HG03196 (cell line): ENCODE measurements at regions not wholly inside any gene's neighbourhood (a gene's known extent, or its start where the extent isn't known, plus 50 kb on each side); places are given as distances from the start of the nearest gene placed in this dataset.

Experiments used
- ATAC-seq: cut with Tn5 transposase; IDR thresholded peaks from one replicate; pipeline ENCODE4 v1.9.1; 2021; ENCODE audit not compliant: unreplicated experiment

DNA sequence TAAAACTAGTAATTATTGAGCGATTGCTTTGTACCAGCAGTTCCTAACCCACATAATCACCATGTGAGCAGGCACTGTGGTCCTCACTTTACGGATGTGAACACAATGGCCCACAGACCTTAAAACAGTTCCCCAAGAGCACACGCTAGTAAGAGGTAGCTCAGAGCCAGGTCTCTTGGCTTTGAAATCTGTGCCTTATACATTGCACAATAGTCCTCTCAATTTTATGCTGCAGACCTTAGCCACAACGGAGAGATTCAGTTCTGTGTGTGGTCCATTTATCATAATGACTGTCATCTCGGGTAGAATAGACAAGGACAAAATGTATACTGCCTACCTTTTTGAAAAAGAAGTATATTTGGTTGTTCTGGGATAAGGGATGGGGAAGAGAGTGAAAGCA lies 289.0 kb upstream of the ANKRD55 start:
- no peak for ATAC-seq

DNA sequence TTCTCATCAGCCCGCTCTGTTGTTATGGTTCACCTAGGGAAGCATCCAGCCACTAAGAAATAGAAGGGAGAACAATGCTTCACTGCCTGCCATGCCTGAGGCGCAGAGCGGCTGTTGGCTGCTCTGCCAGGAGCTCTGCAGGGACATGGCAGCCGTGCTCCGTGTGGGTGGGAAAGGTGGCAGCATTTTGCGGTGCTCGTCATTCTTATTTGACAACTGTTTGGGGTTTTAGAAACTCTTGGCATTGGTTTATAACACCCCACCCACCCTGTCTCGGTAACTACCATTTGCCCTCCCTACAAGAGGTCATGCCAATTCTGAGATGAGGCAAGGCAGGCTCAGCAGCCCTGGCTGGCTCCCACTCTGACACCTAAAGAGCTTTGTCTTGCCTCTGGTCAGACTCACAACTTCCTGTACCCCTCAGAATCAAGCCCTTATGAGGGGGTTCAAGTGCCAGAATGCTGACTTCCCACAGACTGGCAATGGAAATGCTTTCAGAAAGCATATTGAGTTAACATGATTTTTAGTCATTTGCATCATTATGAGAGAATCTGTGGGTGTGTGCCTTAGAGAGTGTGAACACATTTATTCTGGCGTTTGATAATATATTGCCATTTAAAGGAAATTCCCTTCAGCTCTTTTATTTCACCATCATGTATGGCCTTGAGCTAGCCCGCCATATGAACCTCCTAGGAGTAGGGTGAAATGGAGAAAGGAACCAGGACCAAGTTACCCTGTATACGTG lies 288.0 kb upstream of the ANKRD55 start:
- no peak for ATAC-seq

DNA sequence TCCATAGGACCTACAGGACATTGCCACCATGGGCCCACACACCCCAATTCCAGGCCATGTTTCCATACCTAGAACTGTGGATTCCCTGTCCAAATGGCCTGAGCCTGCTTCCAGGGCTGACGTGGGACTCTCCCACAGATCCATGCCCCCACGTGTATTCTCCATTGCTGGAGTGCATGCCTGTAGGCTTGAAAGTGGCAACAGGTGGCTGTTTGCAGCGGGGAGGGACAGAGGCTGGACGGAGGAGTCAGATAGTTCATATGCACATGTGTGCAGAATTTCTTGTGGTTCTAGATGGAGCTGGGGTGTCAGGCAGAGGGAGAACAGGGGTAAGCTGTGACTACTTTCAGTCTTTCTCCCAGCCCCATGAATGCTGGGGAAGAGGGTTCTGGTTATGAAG lies 285.7 kb upstream of the ANKRD55 start:
- ATAC-seq: no peak

DNA sequence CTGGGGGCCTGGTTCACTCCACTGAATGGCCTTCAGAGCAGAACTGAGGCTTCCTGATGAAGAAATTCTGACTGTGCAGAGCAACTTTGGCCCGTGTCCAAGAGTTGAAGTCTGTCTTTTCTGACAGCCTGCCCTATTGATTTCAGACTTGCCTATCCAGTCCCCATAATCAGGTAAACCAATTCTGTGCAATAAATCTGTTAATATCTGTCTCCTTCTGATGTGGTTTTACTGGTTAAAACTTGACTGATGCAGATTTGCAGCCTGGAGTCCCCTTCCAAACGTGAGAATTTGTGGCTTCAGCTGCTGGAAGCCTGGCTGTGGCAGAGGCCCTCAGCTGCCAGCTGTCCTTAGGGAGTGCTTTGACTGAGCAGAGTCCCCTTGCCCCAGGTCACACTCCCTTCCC lies 283.9 kb upstream of the ANKRD55 start:
- no peak for ATAC-seq

DNA sequence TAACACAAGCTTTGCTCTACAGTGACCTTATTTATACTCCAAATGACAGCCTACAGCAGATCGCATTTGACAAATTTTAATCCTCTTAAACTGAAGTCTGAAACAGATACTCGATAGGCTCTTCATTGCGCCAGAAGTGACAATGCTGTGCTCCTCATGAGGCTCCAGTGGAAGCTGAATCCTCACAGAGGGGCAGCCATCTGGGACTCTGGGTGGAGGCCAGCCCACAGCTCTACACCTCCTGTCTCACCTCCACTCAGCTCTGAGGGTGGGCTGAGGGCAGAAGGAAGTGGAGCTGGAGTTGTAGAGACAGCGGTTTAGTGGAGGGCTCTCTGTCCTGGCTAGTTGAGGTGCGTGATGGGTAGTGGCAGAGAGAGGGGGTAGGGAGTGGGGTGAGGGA lies 283.3 kb upstream of the ANKRD55 start:
- no peak for ATAC-seq

DNA sequence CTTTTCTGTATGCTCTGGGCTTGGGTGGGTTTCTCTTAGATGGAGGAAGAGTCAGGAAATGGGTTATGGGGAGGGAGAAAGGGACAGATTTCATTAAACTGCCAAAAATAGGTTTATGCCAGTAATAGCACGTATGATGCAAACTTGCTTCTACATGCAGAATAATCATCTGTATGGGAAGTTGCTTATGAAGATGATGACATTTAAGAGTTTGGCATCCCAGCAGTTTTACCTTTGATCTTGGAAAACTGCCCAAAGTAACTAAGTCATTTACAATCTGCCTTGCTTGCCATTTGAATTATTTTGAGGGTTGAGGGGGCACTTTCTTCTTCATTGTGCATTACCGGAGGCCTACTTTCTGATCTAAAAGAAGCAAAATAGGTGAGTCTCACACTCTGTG lies 282.9 kb upstream of the ANKRD55 start:
- no peak for ATAC-seq

DNA sequence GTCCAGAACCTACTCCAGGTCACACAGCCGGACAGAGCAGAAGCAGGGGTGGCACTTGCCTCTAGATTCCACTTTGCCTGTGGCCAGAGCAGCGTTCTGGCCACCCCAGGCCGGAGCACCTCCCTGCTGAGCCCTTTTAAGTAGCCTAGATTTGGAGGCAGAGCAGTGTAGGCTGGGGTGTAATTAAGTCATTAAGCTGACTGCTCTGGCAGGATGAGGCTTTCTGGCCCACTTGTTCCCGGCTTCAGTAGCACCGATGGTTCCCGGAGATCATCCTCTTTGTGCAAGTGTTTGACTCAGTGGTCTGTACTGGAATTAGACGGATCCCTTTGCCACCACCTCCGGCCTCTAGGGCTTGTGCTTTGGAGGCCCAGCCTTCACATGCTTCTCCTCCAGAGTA lies 281.9 kb upstream of the ANKRD55 start:
- no peak for ATAC-seq

DNA sequence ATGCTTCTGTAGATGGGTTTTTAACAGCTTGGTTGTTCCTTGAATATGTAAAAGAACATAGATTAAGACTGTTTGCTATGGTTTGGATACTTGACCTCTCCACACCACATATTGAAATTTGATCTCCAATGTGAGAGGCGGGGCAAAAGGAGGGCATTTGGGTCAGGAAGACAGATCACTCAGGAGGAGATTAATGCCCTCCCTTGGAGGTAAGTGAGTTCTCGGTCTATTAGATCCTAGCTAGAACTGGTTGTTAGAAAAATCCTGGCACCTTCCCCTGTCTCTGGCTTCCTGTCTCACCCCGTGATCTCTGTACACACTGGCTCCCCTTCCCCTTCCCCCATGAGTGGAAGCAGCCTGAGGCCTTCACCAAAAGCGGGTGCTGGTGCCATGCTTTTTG lies 281.1 kb upstream of the ANKRD55 start:
- no peak for ATAC-seq

DNA sequence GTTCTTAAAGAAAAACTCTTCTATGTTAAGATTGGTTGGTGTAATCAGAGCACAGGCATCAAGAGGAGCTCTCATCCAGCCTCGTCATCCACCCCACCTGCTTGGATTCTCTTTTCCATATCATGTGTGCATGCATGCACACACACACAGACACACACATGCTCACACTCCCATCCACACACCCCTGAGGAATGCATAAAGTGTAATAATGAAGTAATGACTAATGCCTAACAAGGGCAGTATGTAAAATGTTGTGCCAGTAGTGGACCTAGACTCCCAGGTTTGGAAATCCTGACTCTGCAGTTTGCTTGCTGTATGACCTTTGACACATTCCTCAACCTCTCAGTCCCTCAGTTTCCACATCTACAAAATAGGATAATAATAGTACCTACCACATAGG lies 280.0 kb upstream of the ANKRD55 start:
- ATAC-seq: no peak

DNA sequence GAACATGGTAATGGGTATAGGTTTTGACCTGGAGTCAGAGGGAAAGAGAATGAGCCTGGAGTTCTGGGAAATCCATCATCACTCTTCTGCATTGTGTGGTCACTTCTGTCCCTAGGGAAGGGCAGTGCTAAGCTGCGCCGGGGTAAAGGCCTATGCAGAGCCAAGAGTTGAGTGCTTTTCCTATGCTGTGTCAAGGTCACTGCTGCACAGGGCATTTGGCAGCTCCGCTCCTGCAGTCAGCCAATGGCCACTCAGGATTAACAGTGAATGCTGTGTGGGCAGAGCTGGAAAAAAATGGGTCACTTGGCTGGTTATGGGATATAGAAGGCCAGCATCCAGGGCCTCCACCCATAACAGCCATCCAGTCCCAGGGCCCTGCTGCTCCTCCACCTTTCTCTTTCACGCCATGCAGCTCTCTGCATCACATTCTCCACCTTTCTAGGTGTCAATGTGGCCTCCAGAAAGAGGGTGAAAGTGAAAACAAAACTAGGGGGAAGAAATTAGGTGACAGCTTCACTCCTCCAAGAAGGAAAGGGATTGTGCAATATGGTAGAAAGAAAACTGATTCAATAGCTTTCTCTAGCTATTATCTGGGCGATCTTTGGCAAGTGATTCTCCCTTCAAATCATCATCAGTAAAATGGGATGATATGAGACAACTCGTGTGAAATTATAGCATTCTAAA lies 279.3 kb upstream of the ANKRD55 start:
- ATAC-seq: no peak

DNA sequence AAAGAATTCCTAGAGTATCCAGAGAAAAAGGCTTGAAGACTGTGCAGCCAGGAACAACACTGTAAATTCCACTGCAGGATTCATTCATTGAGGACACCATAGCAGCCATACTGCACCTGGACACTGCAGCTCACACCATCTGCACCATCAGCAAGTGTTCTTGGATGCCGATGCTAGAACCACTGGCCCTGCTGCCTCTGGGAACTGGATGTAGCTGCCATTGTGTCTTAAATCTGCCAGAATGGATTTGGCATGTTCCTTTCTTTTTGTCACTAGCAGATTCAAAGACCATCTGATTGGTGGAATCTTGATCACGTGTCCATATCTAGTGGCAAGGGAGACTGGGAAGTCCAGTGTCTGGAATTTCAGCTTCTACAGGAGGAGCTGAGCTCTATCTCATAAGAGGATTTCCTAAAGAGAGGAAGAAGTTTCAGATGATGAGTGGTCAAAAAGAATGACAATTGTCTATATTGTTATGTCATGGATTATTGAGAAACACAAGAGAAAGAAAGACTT lies 278.3 kb upstream of the ANKRD55 start:
- no peak for ATAC-seq

DNA sequence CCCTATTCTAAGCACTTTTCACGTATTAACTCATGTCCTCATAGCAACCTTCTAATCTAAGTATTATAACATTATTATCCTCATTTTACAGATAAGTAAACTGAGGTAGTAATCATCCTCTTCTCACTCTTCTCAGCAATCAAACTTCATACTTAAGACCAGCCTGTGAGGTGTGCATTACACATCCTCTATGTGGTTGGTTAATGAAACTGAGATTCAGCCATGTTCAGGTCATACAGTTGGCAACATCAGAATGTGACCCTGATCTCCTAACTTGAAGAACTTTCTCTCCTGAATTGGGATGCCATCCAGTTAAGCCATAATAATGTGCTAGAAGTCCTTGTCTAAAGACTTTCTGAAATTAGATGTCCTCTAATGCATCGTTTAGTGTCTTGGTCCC lies 275.1 kb upstream of the ANKRD55 start:
- ATAC-seq: no peak

DNA sequence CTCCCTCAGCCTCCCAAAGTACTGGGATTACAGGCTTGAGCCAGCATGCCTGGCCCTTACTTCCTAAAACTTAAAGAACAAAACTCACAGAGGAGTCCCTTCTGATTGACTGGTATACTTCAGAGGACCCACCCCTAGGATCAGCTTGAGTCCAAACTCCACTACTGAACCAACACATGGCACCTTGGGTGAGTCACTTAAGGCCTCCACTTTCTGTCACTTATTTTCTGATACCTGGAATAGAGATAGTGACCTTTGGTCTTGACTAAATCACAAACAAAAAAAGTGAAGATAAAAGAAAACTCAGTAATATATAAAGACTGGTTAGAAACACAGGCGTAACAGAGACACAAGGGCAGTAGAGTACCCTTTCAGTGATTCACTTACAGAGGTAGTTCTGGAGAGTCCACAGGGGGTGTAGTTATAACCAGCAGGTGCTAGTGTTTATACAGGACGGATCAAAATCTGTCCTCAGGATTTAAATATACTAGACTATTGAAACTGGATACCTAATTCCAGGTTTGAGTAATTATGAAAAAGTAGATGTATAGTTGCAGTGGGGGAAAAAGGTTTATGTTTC lies 274.3 kb upstream of the ANKRD55 start:
- ATAC-seq: no peak

DNA sequence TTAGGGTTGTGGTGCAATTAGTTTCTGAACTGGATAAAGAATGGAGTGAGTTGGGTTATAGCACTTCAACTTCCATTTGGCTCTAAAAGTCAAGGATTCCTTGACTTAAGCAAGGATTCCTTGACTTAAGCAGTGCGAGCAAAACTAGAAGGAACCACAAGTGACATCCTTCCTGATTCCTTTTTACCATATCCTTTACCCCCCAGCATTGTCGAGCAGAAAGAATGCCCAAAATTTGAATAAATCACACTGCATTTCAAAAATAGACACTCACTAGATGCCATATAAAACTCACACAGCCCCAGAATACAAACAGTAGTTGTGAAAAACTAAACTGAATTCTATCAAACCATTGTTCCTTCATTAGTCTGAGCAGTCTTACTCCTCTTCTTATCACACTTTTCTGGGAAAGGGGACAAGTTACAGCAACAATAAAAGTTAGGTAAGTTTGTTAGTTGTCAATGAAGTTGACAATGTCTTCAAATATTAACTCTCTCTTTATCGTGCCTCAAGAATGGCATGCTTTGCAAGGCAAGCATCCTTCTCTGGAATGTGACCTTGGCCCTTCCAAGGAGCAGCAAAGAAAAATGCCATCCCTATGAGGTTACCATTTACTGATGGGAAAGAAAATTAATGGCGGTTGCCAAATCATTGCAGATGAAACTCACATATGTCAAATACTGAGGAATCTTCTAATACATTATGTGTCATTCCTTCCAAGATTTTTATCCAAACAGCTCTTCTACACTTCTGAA lies 273.3 kb upstream of the ANKRD55 start:
- no peak for ATAC-seq

DNA sequence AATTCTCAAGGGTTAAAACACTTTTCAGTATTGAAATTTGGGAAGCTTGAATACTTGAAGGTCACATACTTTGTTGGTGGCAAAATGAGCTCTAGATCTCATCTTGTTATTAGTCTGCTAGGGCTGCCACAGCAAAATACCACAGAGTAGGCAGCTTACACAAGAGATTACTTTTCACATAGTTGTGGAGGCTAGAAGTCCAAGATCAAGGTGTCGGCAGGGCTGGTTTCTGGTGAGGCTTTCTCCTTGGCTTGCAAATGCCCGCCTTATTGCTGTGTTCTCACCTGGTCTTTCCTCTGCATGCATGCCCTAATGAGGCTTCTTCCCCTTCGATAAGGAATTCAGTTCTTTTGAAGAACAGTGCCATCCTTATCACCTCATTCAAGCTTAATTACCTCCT lies 270.8 kb upstream of the ANKRD55 start:
- ATAC-seq: no peak

DNA sequence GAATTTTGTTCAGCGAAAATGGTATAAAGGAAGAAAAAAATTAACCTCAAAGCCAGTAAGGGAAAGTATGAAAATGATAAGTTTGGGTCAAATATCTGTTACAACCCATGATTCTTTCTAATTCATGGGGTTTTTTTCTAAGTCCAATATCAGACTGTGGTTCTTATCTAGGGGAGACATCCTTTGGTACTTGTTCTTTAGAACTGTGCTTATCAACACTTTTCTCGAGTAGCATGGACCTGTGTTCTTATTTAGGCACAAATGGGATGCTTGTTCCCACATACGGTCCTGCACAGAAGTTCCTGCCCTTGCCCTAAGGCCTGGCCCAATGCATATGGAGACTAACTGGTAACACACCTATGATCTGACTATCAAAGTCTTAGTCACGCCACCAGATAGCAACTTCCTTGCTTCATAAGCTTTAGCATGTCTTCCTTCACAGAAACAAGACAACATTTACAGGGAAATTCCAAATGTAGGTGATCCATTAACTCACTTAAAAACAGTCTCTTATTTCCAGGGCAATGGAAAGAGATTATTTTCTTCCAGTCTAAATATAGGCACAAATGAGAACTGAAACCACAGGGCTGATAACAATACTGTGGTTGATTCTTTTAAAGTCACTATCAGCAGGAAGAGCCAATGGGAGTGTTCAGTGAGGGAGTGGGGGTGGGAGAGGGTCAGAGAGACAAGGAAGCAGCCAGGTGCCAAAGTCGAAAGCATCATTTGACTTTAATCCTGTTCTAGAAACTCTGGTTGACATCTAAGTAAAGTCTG lies 268.8 kb upstream of the ANKRD55 start:
- no peak for ATAC-seq

DNA sequence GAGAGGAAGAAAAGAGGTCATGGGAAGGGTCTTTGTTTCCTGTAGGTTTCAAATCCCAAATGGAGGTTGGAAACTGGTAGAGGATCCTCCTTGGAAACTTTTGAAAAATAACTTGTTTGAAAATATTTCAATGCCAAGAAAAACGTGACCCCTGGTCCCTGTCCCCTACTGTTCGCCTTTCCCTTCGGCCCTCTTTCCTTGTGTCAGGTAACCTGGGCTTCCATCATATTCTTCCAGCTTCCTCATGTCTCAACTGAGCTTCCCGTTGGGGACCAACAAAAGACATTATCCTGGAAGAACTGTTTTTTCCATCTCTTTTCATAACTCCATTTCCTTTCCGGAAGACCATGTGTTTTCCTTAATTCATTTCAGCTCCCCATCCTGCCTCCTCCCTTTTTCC lies 266.8 kb upstream of the ANKRD55 start:
- ATAC-seq: no peak

DNA sequence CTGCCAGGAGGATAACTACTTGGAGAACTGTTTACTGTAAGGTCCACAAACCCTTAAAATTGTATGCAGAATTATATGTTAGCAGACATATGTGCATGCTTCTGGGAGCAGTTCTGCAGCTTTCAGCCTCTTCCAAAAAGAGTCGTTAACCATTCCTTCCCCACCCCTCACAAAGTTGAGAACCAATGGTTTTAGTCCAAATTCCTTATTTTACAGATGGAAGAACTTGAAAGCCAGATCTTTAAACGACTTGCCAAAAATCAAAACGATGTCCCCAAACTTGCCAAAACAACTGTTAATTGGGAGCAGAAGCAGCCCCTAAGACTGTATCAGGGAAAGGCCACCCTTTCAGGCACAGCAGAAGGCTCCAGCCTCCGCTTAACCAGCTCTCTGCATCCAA lies 266.4 kb upstream of the ANKRD55 start:
- no peak for ATAC-seq

DNA sequence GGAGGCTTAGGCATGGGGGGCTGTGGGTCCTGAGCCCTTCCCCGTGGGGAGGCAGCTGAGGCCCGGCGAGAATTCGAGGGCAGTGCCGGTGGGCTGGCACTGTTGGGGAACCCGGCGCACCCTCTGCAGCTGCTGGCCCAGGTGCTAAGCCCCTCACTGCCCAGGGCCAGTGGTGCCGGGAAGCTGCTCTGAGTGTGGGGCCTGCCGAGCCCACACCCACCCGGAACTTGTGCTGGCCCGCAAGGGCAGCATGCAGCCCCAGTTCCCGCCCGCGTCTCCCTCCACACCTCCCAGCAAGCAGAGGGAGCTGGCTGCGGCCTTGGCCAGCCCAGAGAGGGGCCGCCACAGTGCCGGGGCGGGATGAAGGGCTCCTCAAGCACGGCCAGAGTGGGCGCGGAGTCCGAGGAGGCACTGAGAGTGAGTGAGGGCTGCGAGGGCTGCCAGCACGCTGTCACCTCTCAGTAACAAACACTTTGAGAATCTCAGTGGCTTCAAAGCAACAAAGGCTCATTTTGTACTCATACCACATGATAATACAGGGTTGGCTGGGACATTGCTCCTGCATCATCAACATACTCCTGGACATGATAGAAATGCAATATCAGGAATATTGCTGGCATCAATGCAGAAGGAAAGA lies 265.7 kb upstream of the ANKRD55 start:
- no peak for ATAC-seq

DNA sequence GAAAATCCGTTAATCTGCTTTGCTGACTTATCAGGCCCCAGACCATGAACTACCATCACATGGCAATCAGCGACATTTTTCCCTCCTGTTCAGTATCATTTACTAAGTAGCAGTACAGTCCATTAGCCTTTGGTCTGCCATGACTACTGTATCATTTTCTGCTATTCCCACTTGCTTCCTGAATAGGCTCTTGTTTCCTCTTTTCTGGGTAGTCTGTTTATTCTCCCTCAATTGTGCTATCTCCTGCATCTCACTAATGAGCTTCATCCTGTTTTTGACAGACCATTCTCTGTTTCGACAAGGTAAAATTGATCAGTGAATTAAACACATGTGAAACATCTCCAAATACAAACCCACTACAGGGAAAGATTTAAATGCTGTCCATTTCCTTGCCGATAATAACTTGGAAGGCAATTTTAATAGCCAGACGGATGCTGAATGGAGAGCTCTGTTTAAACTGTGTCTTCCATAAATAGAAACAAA lies 263.5 kb upstream of the ANKRD55 start:
- ATAC-seq: no peak
